Spleen (tissue), 7 donors: ENCODE measurements at regions not wholly inside any gene's neighbourhood (a gene's known extent, or its start where the extent isn't known, plus 50 kb on each side); places are given as distances from the start of the nearest gene placed in this dataset.

Experiments
- POLR2A ChIP-seq, 3 donors: fragments of 450-650 bp; IDR thresholded peaks; one replicate each; pipeline ENCODE4 v1.5.1; 2017; ENCODE audit warnings: antibody characterized with exemption in 3 of 3, mild to moderate bottlenecking in 1 of 3
- POLR2AphosphoS5 ChIP-seq, 3 donors: sonication (generic); formaldehyde crosslinking; IDR thresholded peaks; one replicate each; pipeline ENCODE4 v1.5.1; 2017; ENCODE audit warnings: antibody characterized with exemption in 3 of 3
- TF ChIP-seq, protein P1 (sequence below), 11 experiments: fragments of 200-600 bp in 7 of 11; fragments of 450-650 bp in 4 of 11; sonication (generic) in 4 of 11; IDR thresholded peaks in 8 of 11; conservative IDR thresholded peaks in 3 of 11; 1 replicate in 7 of 11; 2 replicates in 4 of 11; pipeline versions ENCODE4 v1.4.0 to v1.8.0; 2016 to 2021; ENCODE audit warnings: antibody characterized with exemption in 11 of 11, inconsistent platforms in 4 of 11, mild to moderate bottlenecking in 1 of 11
- donor health status: DM: no; HTN: no; CAD: no; lungs with moderate emphysema.
- donor health status: DM: no; HTN: no; CAD: no.
- donor health status: DM: no; HTN: no; CAD: no.

DNA sequence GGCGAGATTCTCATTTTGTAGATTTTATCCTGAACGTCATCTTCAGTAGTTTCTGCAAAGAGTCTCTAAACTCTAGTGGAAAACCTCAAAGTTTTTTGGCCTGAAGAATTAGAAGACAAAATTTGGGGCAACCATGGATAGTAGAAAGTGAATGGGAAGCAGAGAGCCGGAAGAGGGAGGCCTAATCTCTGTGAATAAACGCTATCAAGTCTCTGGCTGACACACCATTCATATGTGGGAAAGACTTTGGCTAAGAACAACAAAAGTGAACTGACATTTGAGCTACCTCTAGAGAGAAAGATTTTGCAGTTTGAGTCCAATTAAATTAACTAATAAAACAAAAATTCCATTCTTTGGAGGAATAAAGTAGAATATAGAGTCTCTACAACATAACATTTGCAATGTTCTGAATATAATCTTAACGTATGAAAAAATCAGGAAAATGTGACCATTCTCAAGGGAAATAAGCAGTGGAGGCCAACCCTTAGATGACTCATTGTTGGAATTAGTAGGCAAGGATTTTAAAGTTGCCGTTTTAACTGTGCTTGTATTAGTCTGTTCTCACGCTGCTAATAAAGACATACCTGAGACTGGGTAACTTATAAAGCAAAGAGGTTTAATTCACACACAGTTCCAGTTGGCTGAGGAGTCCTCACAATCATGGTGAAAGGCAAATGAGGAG, 184.6 kb downstream of the C3orf38 start:
- TF ChIP-seq POLR2AphosphoS5 (IDR thresholded peaks at IDR 0.05) (no peak), POLR2A (IDR thresholded peaks at IDR 0.05) (no peak)
- TF ChIP-seq, protein P1, sequence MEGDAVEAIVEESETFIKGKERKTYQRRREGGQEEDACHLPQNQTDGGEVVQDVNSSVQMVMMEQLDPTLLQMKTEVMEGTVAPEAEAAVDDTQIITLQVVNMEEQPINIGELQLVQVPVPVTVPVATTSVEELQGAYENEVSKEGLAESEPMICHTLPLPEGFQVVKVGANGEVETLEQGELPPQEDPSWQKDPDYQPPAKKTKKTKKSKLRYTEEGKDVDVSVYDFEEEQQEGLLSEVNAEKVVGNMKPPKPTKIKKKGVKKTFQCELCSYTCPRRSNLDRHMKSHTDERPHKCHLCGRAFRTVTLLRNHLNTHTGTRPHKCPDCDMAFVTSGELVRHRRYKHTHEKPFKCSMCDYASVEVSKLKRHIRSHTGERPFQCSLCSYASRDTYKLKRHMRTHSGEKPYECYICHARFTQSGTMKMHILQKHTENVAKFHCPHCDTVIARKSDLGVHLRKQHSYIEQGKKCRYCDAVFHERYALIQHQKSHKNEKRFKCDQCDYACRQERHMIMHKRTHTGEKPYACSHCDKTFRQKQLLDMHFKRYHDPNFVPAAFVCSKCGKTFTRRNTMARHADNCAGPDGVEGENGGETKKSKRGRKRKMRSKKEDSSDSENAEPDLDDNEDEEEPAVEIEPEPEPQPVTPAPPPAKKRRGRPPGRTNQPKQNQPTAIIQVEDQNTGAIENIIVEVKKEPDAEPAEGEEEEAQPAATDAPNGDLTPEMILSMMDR (IDR thresholded peaks at IDR 0.05 in 8 of 11, conservative IDR thresholded peaks at IDR 0.05 in 3 of 11), result no peak
